WTC11 (cell line): ENCODE measurements at regions not wholly inside any gene's neighbourhood (a gene's known extent, or its start where the extent isn't known, plus 50 kb on each side); places are given as distances from the start of the nearest gene placed in this dataset.

ENCODE experiments used
- ATAC-seq: fragments of 200-7000 bp; cut with Tn5 transposase; 2 replicates; pipeline ENCODE4 v1.10.0; 2021; ENCODE audit warnings: mild to moderate bottlenecking, moderate library complexity
- CTCF ChIA-PET: fragments of 300-600 bp; sonication (Branson Sonifier 250); formaldehyde crosslinking; loops from one replicate; lab custom pipeline; 2021; ENCODE audit warnings: antibody characterized with exemption; lab: Charles Lee
- POLR2A ChIA-PET: fragments of 350-600 bp; sonication (Branson Sonifier 250); formaldehyde crosslinking; loops from one replicate; lab custom pipeline; 2021; ENCODE audit warnings: antibody characterized with exemption; lab: Charles Lee
- DNase-seq: peaks from one replicate; pipeline ENCODE4 v3.0.0; 2021; ENCODE audit warnings: low spot score
- H3K27ac Mint-ChIP-seq: 2 replicates; pipeline ENCODE4 v1.8.0; 2021; ENCODE audit warnings: mixed read lengths
- H3K27me3 Mint-ChIP-seq: 2 replicates; pipeline ENCODE4 v1.8.0; 2021; ENCODE audit warnings: low read depth, mild to moderate bottlenecking, moderate library complexity, mixed read lengths
- H3K36me3 Mint-ChIP-seq: 2 replicates; pipeline ENCODE4 v1.8.0; 2021; ENCODE audit warnings: mixed read lengths
- H3K4me1 Mint-ChIP-seq: 2 replicates; pipeline ENCODE4 v1.8.0; 2022; ENCODE audit warnings: mixed read lengths
- H3K4me3 Mint-ChIP-seq: 2 replicates; pipeline ENCODE4 v1.8.0; 2021; ENCODE audit warnings: mild to moderate bottlenecking, moderate library complexity, mixed read lengths
- H3K9me3 Mint-ChIP-seq: 2 replicates; pipeline ENCODE4 v1.8.0; 2021; ENCODE audit warnings: mixed read lengths
- CREM ChIP-seq: sonication (generic); formaldehyde crosslinking; IDR thresholded peaks from 2 replicates; pipeline ENCODE4 v1.8.1; 2022; ENCODE audit warnings: mild to moderate bottlenecking, missing genetic modification reagents, moderate library complexity
- ETV6 ChIP-seq: sonication (generic); formaldehyde crosslinking; IDR thresholded peaks from 2 replicates; pipeline ENCODE4 v1.8.1; 2022; ENCODE audit warnings: mild to moderate bottlenecking, missing genetic modification reagents
- FOXK1 ChIP-seq: sonication (generic); formaldehyde crosslinking; IDR thresholded peaks from 2 replicates; pipeline ENCODE4 v1.8.0; 2022; ENCODE audit warnings: mild to moderate bottlenecking, moderate library complexity, missing genetic modification reagents
- GABPB1 ChIP-seq: sonication (generic); formaldehyde crosslinking; IDR thresholded peaks from 2 replicates; pipeline ENCODE4 v1.8.1; 2023; ENCODE audit warnings: mild to moderate bottlenecking, missing genetic modification reagents
- GTF2I ChIP-seq: fragments of 250-450 bp; sonication (Bioruptor Pico); conservative IDR thresholded peaks from 2 replicates; pipeline ENCODE4 v1.4.0; 2021; ENCODE audit warnings: mild to moderate bottlenecking
- HMGA2 ChIP-seq: fragments of 250-450 bp; sonication (Bioruptor Pico); IDR thresholded peaks from 2 replicates; pipeline ENCODE4 v1.4.0; 2021; ENCODE audit warnings: mild to moderate bottlenecking, moderate library complexity
- JAZF1 ChIP-seq: fragments of 250-450 bp; sonication (Bioruptor Pico); IDR thresholded peaks from 2 replicates; pipeline ENCODE4 v1.9.0; 2021; ENCODE audit warnings: moderate library complexity, mild to moderate bottlenecking, inconsistent platforms
- JUN ChIP-seq: sonication (generic); formaldehyde crosslinking; IDR thresholded peaks from 2 replicates; pipeline ENCODE4 v1.8.0; 2023; ENCODE audit warnings: mild to moderate bottlenecking, missing genetic modification reagents
- KAT7 ChIP-seq: sonication (generic); formaldehyde crosslinking; IDR thresholded peaks from 2 replicates; pipeline ENCODE4 v1.8.1; 2023; ENCODE audit warnings: missing genetic modification reagents, mild to moderate bottlenecking, borderline replicate concordance
- MXD4 ChIP-seq: fragments of 250-450 bp; sonication (Bioruptor Pico); IDR thresholded peaks from 2 replicates; pipeline ENCODE4 v1.8.0; 2021; ENCODE audit warnings: mild to moderate bottlenecking, moderate library complexity, borderline replicate concordance
- NFATC4 ChIP-seq: fragments of 250-450 bp; sonication (Bioruptor Pico); IDR thresholded peaks from 2 replicates; pipeline ENCODE4 v1.9.0; 2021; ENCODE audit warnings: mild to moderate bottlenecking
- NFE2L1 ChIP-seq: sonication (generic); formaldehyde crosslinking; IDR thresholded peaks from 2 replicates; pipeline ENCODE4 v1.8.1; 2023; ENCODE audit warnings: missing genetic modification reagents
- NR1H2 ChIP-seq: sonication (generic); formaldehyde crosslinking; IDR thresholded peaks from 2 replicates; pipeline ENCODE4 v1.9.0; 2021; ENCODE audit warnings: mild to moderate bottlenecking, moderate library complexity, missing genetic modification reagents
- OVOL2 ChIP-seq: fragments of 250-450 bp; sonication (Bioruptor Pico); IDR thresholded peaks from 2 replicates; pipeline ENCODE4 v1.9.0; 2021; ENCODE audit warnings: mild to moderate bottlenecking, borderline replicate concordance
- RELA ChIP-seq: sonication (generic); formaldehyde crosslinking; IDR thresholded peaks from 2 replicates; pipeline ENCODE4 v1.8.1; 2022; ENCODE audit warnings: missing genetic modification reagents, mild to moderate bottlenecking, borderline replicate concordance
- SMAD4 ChIP-seq: sonication (generic); formaldehyde crosslinking; IDR thresholded peaks from 2 replicates; pipeline ENCODE4 v1.8.0; 2022; ENCODE audit warnings: mild to moderate bottlenecking, missing genetic modification reagents
- TP53 ChIP-seq: sonication (generic); formaldehyde crosslinking; IDR thresholded peaks from 2 replicates; pipeline ENCODE4 v1.8.1; 2023; ENCODE audit warnings: mild to moderate bottlenecking, missing genetic modification reagents
- ZBTB21 ChIP-seq: sonication (generic); formaldehyde crosslinking; IDR thresholded peaks from 2 replicates; pipeline ENCODE4 v1.8.1; 2023; ENCODE audit warnings: mild to moderate bottlenecking, missing genetic modification reagents, borderline replicate concordance
- ZNF138 ChIP-seq: sonication (generic); formaldehyde crosslinking; conservative IDR thresholded peaks from 2 replicates; pipeline ENCODE4 v1.8.1; 2022; ENCODE audit warnings: mild to moderate bottlenecking, moderate library complexity, missing genetic modification reagents
- ZNF317 ChIP-seq: sonication (generic); formaldehyde crosslinking; IDR thresholded peaks from 2 replicates; pipeline ENCODE4 v1.8.1; 2023; ENCODE audit warnings: low read depth, mild to moderate bottlenecking, moderate library complexity, missing genetic modification reagents, borderline replicate concordance
- ZNF423 ChIP-seq: fragments of 250-450 bp; sonication (Bioruptor Pico); IDR thresholded peaks from 2 replicates; pipeline ENCODE4 v2.1.2; 2022; ENCODE audit warnings: mild to moderate bottlenecking, moderate library complexity
- TF ChIP-seq, protein P1 (sequence below): sonication (generic); formaldehyde crosslinking; IDR thresholded peaks from 2 replicates; pipeline ENCODE4 v1.8.1; 2022; ENCODE audit warnings: mild to moderate bottlenecking, moderate library complexity, missing genetic modification reagents
- TF ChIP-seq, protein P2 (sequence below): sonication (generic); formaldehyde crosslinking; IDR thresholded peaks from 2 replicates; pipeline ENCODE4 v1.8.1; 2022; ENCODE audit warnings: missing genetic modification reagents, borderline replicate concordance
- TF ChIP-seq, protein P3 (sequence below): sonication (generic); formaldehyde crosslinking; IDR thresholded peaks from 2 replicates; pipeline ENCODE4 v1.8.1; 2023; ENCODE audit warnings: mild to moderate bottlenecking, moderate library complexity, missing genetic modification reagents
- TF ChIP-seq, protein P4 (sequence below): sonication (generic); formaldehyde crosslinking; IDR thresholded peaks from 2 replicates; pipeline ENCODE4 v1.8.0; 2023; ENCODE audit warnings: missing genetic modification reagents
- TF ChIP-seq, protein P5 (sequence below): sonication (generic); formaldehyde crosslinking; IDR thresholded peaks from 2 replicates; pipeline ENCODE4 v1.8.0; 2022; ENCODE audit warnings: mild to moderate bottlenecking, missing genetic modification reagents

DNA sequence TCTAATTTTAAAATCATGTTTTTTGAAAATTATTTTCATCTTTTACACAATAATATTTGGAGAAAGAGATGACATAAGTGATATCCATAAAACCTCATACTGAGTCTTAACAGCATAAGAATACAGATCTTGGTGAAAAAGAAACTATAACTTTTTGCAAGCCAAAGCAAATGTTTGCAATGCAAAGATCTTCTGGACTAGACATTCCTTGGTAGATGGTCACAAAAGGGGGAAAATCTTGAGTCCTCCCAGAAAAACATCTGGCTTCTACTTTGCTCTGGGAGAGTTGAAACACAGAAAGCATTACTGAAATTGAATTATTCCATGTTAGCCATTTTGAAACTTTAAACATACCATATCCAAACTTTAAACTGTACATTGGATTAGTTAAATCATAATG is 308.2 kb downstream of the ANXA1 start:
- H3K9me3 Mint-ChIP-seq, result no peaks in the 10 kb centered on the region
- no peaks in the 10 kb centered on the region for H3K27me3 Mint-ChIP-seq
- POLR2A ChIA-PET, result no interaction called here
- no peak overlapping the region for H3K4me3 Mint-ChIP-seq
- DNase-seq, result no peak
- H3K27ac Mint-ChIP-seq, result no peak overlapping the region
- CTCF ChIA-PET, result no interaction called here
- ATAC-seq, result no peak
- H3K4me1 Mint-ChIP-seq, result peaks cover 4% of the 10 kb centered on the region; the same call in 1 of the 2 replicates
- H3K36me3 Mint-ChIP-seq, result no peaks in the 10 kb centered on the region
- TF ChIP-seq, protein P1, sequence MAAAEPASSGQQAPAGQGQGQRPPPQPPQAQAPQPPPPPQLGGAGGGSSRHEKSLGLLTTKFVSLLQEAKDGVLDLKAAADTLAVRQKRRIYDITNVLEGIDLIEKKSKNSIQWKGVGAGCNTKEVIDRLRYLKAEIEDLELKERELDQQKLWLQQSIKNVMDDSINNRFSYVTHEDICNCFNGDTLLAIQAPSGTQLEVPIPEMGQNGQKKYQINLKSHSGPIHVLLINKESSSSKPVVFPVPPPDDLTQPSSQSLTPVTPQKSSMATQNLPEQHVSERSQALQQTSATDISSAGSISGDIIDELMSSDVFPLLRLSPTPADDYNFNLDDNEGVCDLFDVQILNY (CRISPR knock-in tag), result no peak
- TF ChIP-seq ZNF423 (CRISPR knock-in tag) (no peak), CREM (CRISPR knock-in tag) (no peak), JUN (CRISPR knock-in tag) (no peak), FOXK1 (no peak), ETV6 (no peak), SMAD4 (CRISPR knock-in tag) (no peak), KAT7 (CRISPR knock-in tag) (no peak), ZBTB21 (no peak), ZNF317 (CRISPR knock-in tag) (no peak)
- TF ChIP-seq, protein P2, sequence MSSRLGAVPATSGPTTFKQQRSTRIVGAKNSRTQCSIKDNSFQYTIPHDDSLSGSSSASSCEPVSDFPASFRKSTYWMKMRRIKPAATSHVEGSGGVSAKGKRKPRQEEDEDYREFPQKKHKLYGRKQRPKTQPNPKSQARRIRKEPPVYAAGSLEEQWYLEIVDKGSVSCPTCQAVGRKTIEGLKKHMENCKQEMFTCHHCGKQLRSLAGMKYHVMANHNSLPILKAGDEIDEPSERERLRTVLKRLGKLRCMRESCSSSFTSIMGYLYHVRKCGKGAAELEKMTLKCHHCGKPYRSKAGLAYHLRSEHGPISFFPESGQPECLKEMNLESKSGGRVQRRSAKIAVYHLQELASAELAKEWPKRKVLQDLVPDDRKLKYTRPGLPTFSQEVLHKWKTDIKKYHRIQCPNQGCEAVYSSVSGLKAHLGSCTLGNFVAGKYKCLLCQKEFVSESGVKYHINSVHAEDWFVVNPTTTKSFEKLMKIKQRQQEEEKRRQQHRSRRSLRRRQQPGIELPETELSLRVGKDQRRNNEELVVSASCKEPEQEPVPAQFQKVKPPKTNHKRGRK, result no peak
- TF ChIP-seq, protein P3, sequence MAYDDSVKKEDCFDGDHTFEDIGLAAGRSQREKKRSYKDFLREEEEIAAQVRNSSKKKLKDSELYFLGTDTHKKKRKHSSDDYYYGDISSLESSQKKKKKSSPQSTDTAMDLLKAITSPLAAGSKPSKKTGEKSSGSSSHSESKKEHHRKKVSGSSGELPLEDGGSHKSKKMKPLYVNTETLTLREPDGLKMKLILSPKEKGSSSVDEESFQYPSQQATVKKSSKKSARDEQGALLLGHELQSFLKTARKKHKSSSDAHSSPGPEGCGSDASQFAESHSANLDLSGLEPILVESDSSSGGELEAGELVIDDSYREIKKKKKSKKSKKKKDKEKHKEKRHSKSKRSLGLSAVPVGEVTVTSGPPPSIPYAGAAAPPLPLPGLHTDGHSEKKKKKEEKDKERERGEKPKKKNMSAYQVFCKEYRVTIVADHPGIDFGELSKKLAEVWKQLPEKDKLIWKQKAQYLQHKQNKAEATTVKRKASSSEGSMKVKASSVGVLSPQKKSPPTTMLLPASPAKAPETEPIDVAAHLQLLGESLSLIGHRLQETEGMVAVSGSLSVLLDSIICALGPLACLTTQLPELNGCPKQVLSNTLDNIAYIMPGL (CRISPR knock-in tag), result no peak
- TF ChIP-seq, protein P4, sequence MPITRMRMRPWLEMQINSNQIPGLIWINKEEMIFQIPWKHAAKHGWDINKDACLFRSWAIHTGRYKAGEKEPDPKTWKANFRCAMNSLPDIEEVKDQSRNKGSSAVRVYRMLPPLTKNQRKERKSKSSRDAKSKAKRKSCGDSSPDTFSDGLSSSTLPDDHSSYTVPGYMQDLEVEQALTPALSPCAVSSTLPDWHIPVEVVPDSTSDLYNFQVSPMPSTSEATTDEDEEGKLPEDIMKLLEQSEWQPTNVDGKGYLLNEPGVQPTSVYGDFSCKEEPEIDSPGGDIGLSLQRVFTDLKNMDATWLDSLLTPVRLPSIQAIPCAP (CRISPR knock-in tag), result no peak
- TF ChIP-seq, all 79 proteins: peak for 0

DNA sequence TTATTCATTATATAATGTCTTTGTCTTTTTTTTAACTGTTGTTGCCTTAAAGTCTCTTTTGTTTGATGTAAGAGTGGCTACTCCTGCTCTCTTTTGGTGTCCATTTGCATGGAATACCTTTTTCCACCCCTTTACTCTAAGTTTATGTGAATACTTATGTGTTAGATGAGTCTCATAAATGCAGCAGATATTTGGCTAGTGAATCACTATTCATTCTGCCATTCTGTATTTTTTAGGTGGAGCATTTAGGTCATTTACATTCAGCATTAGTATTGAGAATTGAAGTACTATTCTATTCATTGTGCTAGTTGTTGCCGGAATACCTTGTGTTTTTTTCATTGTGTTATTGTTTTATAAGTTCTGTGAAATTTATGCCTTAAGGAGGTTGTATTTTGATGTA is 317.1 kb downstream of the ANXA1 start:
- H3K27ac Mint-ChIP-seq, result no peak overlapping the region
- peaks cover 9% of the 10 kb centered on the region for H3K9me3 Mint-ChIP-seq
- no peak for TF ChIP-seq JAZF1 (CRISPR knock-in tag)
- TF ChIP-seq RELA (CRISPR knock-in tag), result no peak
- no peak for TF ChIP-seq NR1H2 (CRISPR knock-in tag)
- no peak for TF ChIP-seq OVOL2 (CRISPR knock-in tag)
- no peak for TF ChIP-seq MXD4 (CRISPR knock-in tag)
- TF ChIP-seq NFE2L1 (CRISPR knock-in tag), result no peak
- TF ChIP-seq GABPB1 (CRISPR knock-in tag), result no peak
- no peak for TF ChIP-seq GTF2I
- no peak for TF ChIP-seq TP53 (CRISPR knock-in tag)
- TF ChIP-seq, protein P5, sequence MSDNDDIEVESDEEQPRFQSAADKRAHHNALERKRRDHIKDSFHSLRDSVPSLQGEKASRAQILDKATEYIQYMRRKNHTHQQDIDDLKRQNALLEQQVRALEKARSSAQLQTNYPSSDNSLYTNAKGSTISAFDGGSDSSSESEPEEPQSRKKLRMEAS (CRISPR knock-in tag), result no peak
- TF ChIP-seq ZNF138 (CRISPR knock-in tag), result no peak
- no peak for TF ChIP-seq HMGA2 (CRISPR knock-in tag)
- TF ChIP-seq NFATC4, result no peak

More for the DNA sequence above, 317.1 kb downstream of the ANXA1 start:
- Mint-ChIP-seq H3K4me3 (no peak overlapping the region), H3K36me3 (no peaks in the 10 kb centered on the region), H3K27me3 (no peaks in the 10 kb centered on the region; the same call in 1 of the 2 replicates), H3K4me1 (no peaks in the 10 kb centered on the region)
- no peak for DNase-seq
- ChIA-PET POLR2A (no interaction called here), CTCF (no interaction called here)
- ATAC-seq, result no peak
